Neural cell (in vitro differentiated cells): ENCODE measurements at regions not wholly inside any gene's neighbourhood (a gene's known extent, or its start where the extent isn't known, plus 50 kb on each side); places are given as distances from the start of the nearest gene placed in this dataset.

Experiments
- EP300 ChIP-seq: fragments of 450-650 bp; conservative IDR thresholded peaks from 2 replicates; pipeline ENCODE4 v1.6.1; 2014; ENCODE audit warnings: antibody characterized with exemption, mild to moderate bottlenecking, moderate library complexity; ENCODE audit not compliant: poor library complexity, severe bottlenecking
- EZH2 ChIP-seq: fragments of 200-600, 300-800 bp; shearing (Covaris generic), sonication (generic); IDR thresholded peaks from 2 replicates; pipeline ENCODE4 v1.6.1; 2014; ENCODE audit warnings: antibody characterized with exemption, low read length, borderline replicate concordance, mild to moderate bottlenecking; ENCODE audit not compliant: insufficient read depth, poor library complexity, severe bottlenecking
- POLR2AphosphoS5 ChIP-seq: IDR thresholded peaks from 2 replicates; pipeline ENCODE4 v1.6.1; 2012
- RAD21 ChIP-seq: fragments of 450-650 bp; conservative IDR thresholded peaks from 2 replicates; pipeline ENCODE4 v1.6.1; 2014; ENCODE audit warnings: antibody characterized with exemption, mild to moderate bottlenecking, moderate library complexity
- TAF1 ChIP-seq: IDR thresholded peaks from 2 replicates; pipeline ENCODE4 v1.6.1; 2012; ENCODE audit warnings: low read depth
- TF ChIP-seq, protein P1 (sequence below): fragments of 450-650 bp; IDR thresholded peaks from 2 replicates; pipeline ENCODE4 v1.5.1; 2014; ENCODE audit warnings: antibody characterized with exemption, mild to moderate bottlenecking, moderate library complexity; ENCODE audit not compliant: poor library complexity, severe bottlenecking

DNA sequence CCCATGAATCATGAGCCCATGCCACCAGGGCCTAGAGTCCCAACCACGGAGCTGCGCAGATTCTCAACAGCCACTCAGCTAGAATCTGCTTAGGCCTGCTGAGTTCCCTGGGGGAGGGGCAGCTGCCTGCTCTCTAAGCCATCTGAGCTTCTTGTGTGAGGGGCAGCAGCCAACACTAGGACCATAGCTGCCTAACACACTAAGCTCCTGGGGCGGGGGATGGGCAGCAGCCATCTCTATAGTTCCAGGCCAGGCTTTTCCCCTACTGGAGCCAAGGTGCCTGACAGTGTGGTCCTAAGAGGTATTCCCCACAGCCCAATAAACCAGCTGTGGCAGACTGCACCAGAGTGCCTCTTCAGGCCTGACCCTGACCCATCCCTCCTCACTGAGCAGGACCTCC lies 255.9 kb upstream of the ACO1 start:
- no peak for TF ChIP-seq TAF1
- TF ChIP-seq, protein P1, sequence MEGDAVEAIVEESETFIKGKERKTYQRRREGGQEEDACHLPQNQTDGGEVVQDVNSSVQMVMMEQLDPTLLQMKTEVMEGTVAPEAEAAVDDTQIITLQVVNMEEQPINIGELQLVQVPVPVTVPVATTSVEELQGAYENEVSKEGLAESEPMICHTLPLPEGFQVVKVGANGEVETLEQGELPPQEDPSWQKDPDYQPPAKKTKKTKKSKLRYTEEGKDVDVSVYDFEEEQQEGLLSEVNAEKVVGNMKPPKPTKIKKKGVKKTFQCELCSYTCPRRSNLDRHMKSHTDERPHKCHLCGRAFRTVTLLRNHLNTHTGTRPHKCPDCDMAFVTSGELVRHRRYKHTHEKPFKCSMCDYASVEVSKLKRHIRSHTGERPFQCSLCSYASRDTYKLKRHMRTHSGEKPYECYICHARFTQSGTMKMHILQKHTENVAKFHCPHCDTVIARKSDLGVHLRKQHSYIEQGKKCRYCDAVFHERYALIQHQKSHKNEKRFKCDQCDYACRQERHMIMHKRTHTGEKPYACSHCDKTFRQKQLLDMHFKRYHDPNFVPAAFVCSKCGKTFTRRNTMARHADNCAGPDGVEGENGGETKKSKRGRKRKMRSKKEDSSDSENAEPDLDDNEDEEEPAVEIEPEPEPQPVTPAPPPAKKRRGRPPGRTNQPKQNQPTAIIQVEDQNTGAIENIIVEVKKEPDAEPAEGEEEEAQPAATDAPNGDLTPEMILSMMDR, result no peak
- no peak for TF ChIP-seq POLR2AphosphoS5
- no peak for TF ChIP-seq RAD21
- TF ChIP-seq EP300, result no peak
- TF ChIP-seq EZH2, result no peak
